GM19372 (cell line): ENCODE measurements at regions not wholly inside any gene's neighbourhood (a gene's known extent, or its start where the extent isn't known, plus 50 kb on each side); places are given as distances from the start of the nearest gene placed in this dataset.
"Not testable (repeated sequence)": the region's sequence is repeated elsewhere in the genome, so short reads cannot be mapped to it uniquely, and the experiment has no call there.

Experiments used
- ATAC-seq: cut with Tn5 transposase; IDR thresholded peaks from one replicate; pipeline ENCODE4 v1.9.1; 2021; ENCODE audit warnings: mild to moderate bottlenecking, low read depth, moderate library complexity; ENCODE audit not compliant: unreplicated experiment

- not testable (repeated sequence) for ATAC-seq
Measured at GRCh38 chr16:29261427-29262248, 144.9 kb downstream of the NPIPB11 start.

DNA sequence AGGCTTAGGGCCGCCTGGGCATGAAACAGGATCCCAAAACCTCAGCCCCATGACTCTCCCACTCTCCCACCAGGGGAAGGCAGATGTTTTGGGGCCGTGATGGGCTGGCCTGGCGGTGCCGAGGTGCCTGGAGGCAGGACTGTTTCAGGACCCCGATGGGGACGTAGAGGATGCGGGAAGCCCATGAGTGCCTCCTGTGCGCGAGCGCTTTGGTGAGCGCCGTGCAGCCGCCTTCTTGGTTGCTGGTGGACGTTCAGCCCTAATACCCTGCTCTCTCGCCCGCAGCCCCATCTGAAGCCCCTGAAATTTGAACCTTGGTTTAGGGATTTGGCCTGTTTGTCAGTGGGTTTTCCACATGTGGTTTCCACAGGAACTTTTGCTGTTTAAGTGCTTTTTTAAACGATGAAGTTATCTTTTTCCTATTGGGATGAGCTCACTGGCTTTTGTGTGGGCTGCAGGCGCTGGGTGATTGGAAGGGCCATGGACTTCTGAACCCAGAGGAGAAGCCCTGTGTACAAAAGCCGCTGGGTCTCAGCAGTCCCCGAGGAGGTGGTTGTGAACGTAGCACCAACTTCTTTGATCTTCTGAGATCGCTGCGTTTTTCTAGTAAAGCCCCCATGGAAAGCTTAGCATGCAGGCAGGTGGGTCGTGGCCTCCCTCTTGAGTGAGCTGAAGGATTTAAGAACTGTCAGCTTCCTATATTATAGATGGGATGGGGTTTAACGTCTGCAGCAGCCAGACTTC, 145.7 kb downstream of the NPIPB11 start:
- not testable (repeated sequence) for ATAC-seq

DNA sequence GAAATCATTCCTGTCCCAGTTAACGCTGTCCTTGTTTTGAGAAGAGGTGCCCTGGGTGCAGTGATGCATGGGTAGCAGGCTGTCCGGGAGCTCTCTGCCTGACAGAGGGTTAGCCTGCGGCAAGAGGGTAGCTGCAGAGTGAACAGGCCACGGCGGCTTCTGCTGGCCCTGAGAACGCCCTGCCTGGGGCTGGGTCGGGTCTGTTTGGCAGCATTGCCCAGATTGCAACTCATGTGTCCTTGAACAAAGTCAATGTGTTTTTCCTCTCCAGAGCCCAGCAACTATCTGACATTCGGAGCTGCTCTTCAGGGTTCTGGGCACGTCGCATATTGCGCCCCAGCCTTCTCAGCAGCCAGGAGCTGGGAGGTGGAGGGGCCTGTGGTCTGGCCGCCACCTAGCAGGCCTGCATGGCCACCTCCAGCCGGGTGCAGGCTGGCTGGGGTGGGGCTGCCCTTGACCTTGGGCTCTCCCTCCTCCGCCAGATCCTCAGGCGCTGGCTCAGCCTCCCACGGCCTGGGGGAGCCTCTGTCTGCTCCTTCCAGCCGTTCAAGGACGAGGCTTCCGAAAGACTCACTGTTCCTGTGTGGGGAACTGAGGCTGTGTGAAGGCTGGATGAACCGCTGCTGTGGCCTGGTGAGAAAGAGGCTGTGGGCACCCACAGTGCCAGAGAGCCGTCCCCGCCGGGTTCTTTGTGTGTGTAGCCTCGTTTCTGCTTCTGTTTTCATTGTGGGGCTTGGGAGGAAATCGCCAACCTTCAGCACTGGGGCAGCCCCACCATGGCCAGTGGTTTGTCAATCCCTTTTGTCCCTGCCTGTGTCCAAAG, 146.7 kb downstream of the NPIPB11 start:
- not testable (repeated sequence) for ATAC-seq

DNA sequence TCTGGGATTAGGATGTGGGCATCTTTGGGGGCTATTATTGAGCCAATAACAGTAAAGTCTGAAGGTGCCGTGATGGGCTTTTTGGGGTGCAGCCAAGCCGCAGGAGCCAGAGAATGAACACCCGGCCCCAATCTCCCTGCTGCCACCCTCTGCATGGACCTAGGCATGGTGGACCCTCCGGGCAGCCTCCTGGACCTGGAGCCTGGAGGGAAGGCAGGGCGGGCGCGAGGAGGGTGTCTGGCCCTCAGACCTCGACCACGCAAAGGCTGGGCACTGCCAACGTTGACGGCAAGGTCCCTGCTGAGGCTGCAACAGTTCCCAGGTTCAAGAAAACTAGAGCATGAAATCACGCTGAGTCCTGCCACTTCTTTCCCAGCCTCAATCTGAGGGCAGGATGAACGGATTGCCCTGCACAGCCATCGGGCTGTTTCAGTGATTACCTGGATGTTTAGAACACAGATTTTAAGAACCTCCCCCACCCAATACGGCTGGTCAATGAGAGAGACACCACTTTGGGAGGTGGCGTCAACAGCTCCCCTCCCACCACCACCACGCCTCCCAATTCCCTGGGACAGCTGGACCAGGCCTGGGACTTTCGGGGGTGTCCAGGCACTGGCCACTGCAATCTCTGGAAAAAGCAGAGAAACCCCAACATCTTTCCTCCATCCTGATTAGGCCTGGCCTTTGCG, 147.4 kb downstream of the NPIPB11 start:
- not testable (repeated sequence) for ATAC-seq

GRCh38 chr16:29257419-29258336, 148.8 kb downstream of the NPIPB11 start:
- not testable (repeated sequence) for ATAC-seq

DNA sequence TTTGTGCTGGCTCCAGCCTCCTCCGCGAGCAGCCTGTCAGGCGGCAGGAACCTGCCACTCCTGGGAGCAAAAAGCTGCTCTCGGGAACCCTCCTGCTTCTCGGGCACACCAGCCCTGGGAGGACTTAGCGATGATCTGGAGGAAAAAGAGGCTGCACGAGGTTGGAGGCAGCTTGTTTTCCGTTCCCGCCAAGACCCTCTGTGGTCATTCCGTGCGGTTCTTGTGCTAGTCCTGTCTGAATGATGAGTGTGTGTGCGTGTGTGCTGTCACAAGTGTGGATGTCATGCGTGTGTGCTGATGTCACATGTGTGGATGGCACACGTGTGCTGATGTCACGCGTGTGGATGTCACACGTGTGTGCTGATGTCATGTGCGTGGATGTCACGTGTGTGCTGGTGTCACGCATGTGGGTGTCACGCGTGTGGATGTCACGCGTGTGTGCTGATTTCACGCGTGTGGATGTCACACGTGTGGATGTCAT, 150.0 kb downstream of the NPIPB11 start:
- no peak for ATAC-seq

DNA sequence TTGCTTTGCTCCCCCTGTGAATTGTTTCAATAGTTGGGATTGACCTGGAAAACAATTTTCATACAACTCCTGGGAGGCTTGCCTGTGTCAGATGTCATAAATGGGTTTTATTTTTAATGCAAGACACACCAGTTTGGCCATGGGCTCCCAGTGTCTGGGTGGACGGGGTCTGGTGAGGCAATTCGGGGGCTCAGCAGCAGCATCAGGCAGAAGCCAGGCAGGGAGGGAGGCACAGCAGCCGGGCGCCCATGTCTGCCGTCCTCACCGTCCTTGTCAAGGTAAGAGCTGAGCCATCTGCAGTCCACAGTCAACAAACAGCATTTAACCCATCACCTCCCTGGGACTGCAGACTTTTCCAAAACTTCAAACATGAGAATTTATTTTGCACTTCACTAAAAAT, 150.6 kb downstream of the NPIPB11 start:
- ATAC-seq, result not testable (repeated sequence)

- ATAC-seq, result not testable (repeated sequence)
Measured at GRCh38 chr16:29255496-29255796, 151.1 kb downstream of the NPIPB11 start.

- no peak for ATAC-seq
Measured at GRCh38 chr16:29254676-29255495, 151.6 kb downstream of the NPIPB11 start.

- ATAC-seq, result not testable (repeated sequence)
Measured at GRCh38 chr16:29253716-29254590, 152.6 kb downstream of the NPIPB11 start.

GRCh38 chr16:29253066-29253590, 153.4 kb downstream of the NPIPB11 start:
- ATAC-seq, result not testable (repeated sequence)

DNA sequence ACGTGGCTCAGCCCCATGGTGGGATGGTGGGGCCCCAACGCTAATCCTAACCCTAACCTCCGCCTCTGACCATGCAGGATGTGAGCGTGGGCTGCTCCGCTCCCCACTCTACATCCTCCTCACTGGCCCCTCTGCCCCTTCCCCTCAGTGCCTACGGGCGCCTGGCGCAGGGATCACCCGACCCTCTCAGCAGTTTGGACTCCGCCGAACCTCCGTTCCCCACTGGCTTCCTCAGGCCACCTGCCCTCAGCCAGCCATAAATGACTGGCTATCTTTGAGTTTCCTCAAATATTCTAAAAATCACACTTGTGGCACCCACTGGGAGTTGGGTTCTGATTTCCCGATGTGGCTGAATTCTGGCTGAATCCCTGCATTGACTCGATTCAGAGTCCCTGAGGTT, 154.2 kb downstream of the NPIPB11 start:
- not testable (repeated sequence) for ATAC-seq

- not testable (repeated sequence) for ATAC-seq
Measured at GRCh38 chr16:29251571-29252011, 154.9 kb downstream of the NPIPB11 start.

- ATAC-seq, result not testable (repeated sequence)
Measured at GRCh38 chr16:29250923-29251434, 155.5 kb downstream of the NPIPB11 start.

DNA sequence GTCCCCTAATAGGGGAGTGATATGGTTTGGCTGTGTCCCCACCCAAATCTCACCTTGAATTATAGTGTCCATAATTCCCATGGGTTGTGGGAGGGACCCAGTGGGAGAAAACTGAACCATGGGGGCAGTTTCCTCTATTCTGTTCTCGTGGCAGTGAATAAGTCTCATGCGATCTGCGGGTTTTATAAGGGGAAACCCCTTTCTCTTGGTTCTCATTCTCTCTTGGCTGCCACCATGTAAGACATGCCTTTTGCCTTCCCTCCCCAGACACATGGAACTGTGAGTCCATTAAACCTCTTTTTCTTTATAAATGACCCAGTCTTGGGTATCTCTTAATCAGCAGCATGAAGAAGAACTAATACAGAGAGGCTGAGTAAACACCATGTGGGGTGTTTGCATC, 156.0 kb downstream of the NPIPB11 start:
- ATAC-seq, result not testable (repeated sequence)

DNA sequence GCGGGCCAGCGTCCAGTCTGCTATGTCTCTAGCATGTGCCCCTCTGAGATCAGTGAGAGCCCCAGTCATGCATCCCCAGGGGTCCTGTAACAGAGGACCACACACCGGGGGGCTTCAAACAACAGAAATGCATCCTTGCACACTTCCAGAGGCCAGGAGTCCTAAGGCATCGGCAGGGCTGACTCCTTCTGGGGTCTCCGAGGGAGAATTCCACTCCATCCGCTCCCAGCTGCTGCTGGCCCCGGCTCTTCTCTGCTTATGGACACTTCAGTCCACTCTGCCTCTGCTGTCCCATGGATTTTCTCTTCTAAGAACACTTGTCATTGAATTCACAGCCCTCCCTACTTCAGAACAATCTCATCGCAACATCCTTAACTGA, 157.6 kb downstream of the NPIPB11 start:
- not testable (repeated sequence) for ATAC-seq
